ENCODE measurements at regions not wholly inside any gene's neighbourhood (a gene's known extent, or its start where the extent isn't known, plus 50 kb on each side); places are given as distances from the start of the nearest gene placed in this dataset.

DNA sequence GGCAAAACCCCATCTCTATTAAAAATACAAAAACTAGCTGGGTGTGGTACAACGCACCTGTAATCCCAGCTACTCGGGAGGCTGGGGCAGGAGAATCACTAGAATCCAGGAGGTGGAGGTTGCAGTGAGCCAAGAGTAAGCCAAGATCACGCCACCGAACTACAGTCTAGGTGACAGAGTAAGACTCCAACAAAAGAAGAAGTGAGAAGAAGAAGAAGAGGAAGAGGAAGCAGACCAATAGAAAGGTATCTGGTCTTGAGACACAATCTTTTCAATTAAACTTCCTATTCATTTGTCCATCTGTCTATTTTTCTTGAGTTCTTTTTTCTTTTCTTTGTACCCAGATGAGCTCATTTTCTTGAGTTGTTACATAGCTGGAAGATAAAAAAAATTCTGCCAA is 55.7 kb upstream of the ACADM start:
- no peak for DNase-seq

DNA sequence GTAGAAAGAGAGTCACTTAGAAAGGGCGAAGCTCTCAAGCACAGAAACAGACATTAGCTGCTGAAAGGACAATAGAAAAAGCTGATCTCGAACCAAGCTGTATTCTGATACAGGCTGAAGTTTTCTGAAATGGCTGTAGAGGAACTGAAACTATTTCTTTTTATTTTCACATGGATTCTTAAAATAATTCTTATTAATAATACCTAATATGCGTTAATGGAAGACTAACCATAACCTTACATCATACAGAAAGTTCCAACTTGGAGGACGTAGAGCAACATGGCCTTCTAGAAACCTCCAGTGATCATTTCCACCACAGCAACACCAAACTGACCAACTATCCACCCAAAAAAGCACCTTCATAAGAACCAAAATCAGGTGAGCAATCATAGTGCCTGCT is 52.8 kb upstream of the ACADM start:
- no peak for DNase-seq

DNA sequence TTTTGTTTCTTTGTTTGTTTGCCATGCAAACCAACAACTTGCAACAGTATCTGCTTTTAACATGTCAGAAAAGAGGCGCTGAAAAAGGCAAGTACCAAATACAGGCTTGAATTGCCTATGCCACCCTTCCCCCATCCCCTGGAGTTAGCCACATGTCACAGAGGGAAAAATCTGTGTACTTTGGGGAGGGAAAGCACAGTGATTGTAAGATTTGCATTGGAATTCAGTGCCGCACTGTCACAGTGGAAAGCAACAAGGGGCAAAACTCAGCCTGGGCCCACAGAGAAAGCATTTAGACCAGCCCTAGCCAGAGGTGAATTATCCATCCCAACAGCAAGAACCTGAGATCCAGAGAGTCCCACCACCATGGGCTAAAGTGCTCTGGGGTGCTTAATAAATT is 52.4 kb upstream of the ACADM start:
- no peak for DNase-seq

DNA sequence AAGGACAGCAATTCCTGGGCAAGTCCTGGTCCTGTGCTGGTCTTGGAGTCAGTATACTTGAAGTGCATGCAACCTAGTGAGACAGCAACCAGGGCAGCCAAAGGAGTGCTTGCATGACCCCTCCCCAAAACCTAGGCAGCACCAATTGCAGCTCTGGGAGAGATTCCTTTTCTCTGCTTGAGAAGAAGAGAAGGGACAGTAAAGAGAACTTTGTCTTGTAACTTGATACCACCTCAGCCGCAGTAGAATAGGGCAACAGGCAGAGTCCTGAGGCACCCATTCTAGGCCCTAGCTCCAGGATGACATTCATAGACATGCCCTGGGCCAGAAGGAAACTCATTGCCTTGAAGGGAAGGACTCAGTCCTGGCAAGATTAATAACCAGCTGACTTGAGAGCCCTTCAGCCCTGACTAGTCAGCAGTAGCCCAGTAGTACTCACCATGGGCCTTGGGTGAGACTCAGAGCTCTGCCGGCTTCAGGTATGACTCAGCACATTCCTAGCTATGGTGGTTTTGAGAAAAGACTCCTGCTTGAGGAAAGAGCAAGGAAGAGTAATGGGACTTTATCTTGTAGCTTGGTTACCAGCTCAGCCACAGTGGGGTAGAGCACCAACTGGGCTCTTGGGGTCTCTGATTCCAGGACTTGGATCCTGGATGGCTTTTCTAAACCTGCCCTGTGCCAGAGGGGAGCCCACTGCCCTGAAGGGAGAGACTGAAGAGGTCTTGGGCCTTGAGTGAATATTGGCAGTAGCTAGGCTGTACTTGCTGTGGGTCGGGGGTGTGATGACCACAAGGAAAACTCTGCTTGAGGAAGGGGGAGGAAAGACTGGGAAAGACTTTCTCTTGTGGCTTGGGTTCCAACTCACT is 51.7 kb upstream of the ACADM start:
- peak in 1 of 3 experiments; percentile 2 for DNase-seq

DNA sequence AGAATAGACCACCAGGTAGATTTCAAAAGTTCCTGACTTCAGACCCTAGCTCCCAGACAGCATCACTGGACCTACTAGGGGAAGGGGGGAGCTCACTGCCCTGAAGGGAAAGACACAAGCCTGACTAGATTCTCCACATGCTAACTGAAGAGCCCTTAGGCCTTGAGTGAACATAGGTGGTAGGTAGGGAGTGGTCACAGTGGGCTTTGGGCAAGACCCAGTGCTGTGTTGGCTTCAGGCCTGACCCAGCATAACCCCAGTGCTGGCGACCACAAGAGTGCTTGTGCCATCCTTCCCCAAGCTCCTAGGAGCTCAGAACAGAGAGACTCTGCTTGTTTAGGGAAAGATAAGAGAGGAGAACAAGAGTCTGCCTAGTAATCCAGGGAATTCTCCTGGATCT is 51.1 kb upstream of the ACADM start:
- DNase-seq = no peak

DNA sequence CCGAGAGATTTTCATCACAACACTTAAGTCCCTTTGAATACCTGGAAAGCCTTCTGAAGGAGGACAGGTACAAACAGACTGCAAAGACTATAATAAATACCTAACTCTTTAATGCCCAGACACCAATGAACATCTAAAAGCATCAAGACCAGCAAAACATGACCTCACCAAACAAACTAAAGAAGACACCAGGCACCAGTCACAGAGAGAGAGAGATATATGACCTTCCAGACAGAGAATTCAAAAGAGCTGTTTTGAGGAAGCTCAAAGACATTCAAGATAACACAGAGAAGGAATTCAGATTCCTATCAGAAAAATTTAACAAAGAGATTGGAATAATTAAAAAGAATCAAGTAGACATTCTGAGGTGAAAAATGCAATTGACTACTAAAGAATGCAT is 50.6 kb upstream of the ACADM start:
- no peak for DNase-seq

All from NCI-H1417 (cell line).